Thyroid gland (tissue), 4 donors: ENCODE measurements at regions not wholly inside any gene's neighbourhood (a gene's known extent, or its start where the extent isn't known, plus 50 kb on each side); places are given as distances from the start of the nearest gene placed in this dataset.

Source experiments
- DNase-seq, 2 donors: peaks; one replicate each; pipeline ENCODE4 v3.0.0-alpha.2; 2019
- H3K27ac ChIP-seq, 3 donors: fragments of 200-600 bp; sonication (generic); 1 replicate in 2 of 3; 2 replicates in 1 of 3; pipeline ENCODE4 v1.5.1; 2016 to 2019; ENCODE audit warnings: mild to moderate bottlenecking in 1 of 3, moderate library complexity in 1 of 3
- H3K27me3 ChIP-seq: fragments of 200-600 bp; sonication (generic); one replicate; pipeline ENCODE4 v1.5.1; 2019
- H3K36me3 ChIP-seq, 2 donors: fragments of 200-600 bp; sonication (generic); one replicate each; pipeline ENCODE4 v1.5.1; 2016 to 2019
- H3K4me1 ChIP-seq, 2 donors: fragments of 200-600 bp; sonication (generic); one replicate each; pipeline ENCODE4 v1.5.1; 2017 to 2019
- H3K4me3 ChIP-seq, 3 donors: fragments of 200-600 bp; sonication (generic); replicated peaks in 1 of 3; 1 replicate in 2 of 3; 2 replicates in 1 of 3; pipeline ENCODE4 v1.5.1; 2016; ENCODE audit warnings: mild to moderate bottlenecking in 1 of 3
- H3K9me3 ChIP-seq: fragments of 200-600 bp; sonication (generic); one replicate; pipeline ENCODE4 v1.5.1; 2017
- CTCF ChIP-seq, 6 experiments: fragments of 200-600 bp in 3 of 6; fragments of 450-650 bp in 3 of 6; sonication (generic) in 3 of 6; IDR thresholded peaks; one replicate each; pipeline ENCODE4 v1.5.1; 2016 to 2019; ENCODE audit warnings: antibody characterized with exemption in 6 of 6, mild to moderate bottlenecking in 2 of 6, inconsistent platforms in 1 of 6, moderate library complexity in 1 of 6
- POLR2A ChIP-seq, 2 donors: fragments of 450-650 bp; IDR thresholded peaks; one replicate each; pipeline ENCODE4 v1.6.1; 2017; ENCODE audit warnings: antibody characterized with exemption in 2 of 2, mild to moderate bottlenecking in 2 of 2, moderate library complexity in 1 of 2
- WGBS, 2 donors: methylation state at CpG; one replicate each; pipeline ENCODE4 v1.1.5; 2017; 5-methylcytosine and 5-hydroxymethylcytosine counted together
- intact Hi-C: fragments of 100-400 bp; cut with DNase I; formaldehyde crosslinking; loops from one replicate; pipeline ENCODE4 v1.15.1; 2023

- Histone ChIP-seq H3K4me3 (no peak overlapping the region), H3K27ac (no peak overlapping the region), H3K27me3 (no peaks in the 10 kb centered on the region), H3K9me3 (no peaks in the 10 kb centered on the region), H3K4me1 (no peaks in the 10 kb centered on the region), H3K36me3 (no peaks in the 10 kb centered on the region)
- intact Hi-C loops, result no loop called here
- DNase-seq, result no peak
- 88% methylated on average over 15 of the region's 15 CpGs for WGBS, 2 donors
- TF ChIP-seq POLR2A (IDR thresholded peaks at IDR 0.05), result no peak
- no peak for TF ChIP-seq CTCF (IDR thresholded peaks at IDR 0.05)
These were observed 94.7 kb downstream of the YTHDF1 start for GRCh38 chr20:63121246-63121645.

- intact Hi-C loops, result no loop called here
- no peaks in the 10 kb centered on the region for H3K4me1 ChIP-seq
- WGBS, 2 donors, result 45 to 63% methylated on average over 4 to 5 of the region's 5 CpGs
- H3K4me3 ChIP-seq, result no peak overlapping the region
- DNase-seq, result no peak
- H3K27ac ChIP-seq, result no peak overlapping the region
- no peaks in the 10 kb centered on the region for H3K27me3 ChIP-seq
- no peak for TF ChIP-seq POLR2A (IDR thresholded peaks at IDR 0.05)
- TF ChIP-seq CTCF (IDR thresholded peaks at IDR 0.05), result no peak
- H3K36me3 ChIP-seq, result no peaks in the 10 kb centered on the region
- no peaks in the 10 kb centered on the region for H3K9me3 ChIP-seq
These were observed 95.2 kb downstream of the YTHDF1 start for GRCh38 chr20:63120808-63121090.

- DNase-seq, result no peak
- Histone ChIP-seq H3K4me1 (no peaks in the 10 kb centered on the region), H3K27ac (no peak overlapping the region), H3K36me3 (no peaks in the 10 kb centered on the region), H3K9me3 (no peaks in the 10 kb centered on the region), H3K27me3 (no peaks in the 10 kb centered on the region), H3K4me3 (no peak overlapping the region)
- WGBS, 2 donors, result 69 to 74% methylated on average over 6 to 16 of the region's 22 CpGs
- intact Hi-C loops, result no loop called here
- TF ChIP-seq CTCF (IDR thresholded peaks at IDR 0.05) (no peak), POLR2A (IDR thresholded peaks at IDR 0.05) (no peak)
These were observed 95.7 kb downstream of the YTHDF1 start for GRCh38 chr20:63119963-63120807.

GRCh38 chr20:63119121-63119962 is 96.6 kb downstream of the YTHDF1 start:
- intact Hi-C loops, result no loop called here
- TF ChIP-seq POLR2A (IDR thresholded peaks at IDR 0.05) (no peak), CTCF (IDR thresholded peaks at IDR 0.05) (no peak)
- H3K27me3 ChIP-seq, result no peaks in the 10 kb centered on the region

More at GRCh38 chr20:63119121-63119962, 96.6 kb downstream of the YTHDF1 start:
- Histone ChIP-seq H3K4me3 (no peak overlapping the region), H3K36me3 (no peaks in the 10 kb centered on the region), H3K27ac (no peak overlapping the region), H3K4me1 (no peaks in the 10 kb centered on the region), H3K9me3 (no peaks in the 10 kb centered on the region)
- 55 to 80% methylated on average over 15 to 20 of the region's 23 CpGs for WGBS, 2 donors
- no peak for DNase-seq
